HG03521 (cell line): ENCODE measurements at regions not wholly inside any gene's neighbourhood (a gene's known extent, or its start where the extent isn't known, plus 50 kb on each side); places are given as distances from the start of the nearest gene placed in this dataset.

Source experiments
- ATAC-seq: cut with Tn5 transposase; IDR thresholded peaks from one replicate; pipeline ENCODE4 v1.9.1; 2021; ENCODE audit warnings: mild to moderate bottlenecking, moderate library complexity; ENCODE audit not compliant: unreplicated experiment

GRCh38 chr12:98053202-98053601, 462.2 kb upstream of the TMPO start:
- no peak for ATAC-seq

DNA sequence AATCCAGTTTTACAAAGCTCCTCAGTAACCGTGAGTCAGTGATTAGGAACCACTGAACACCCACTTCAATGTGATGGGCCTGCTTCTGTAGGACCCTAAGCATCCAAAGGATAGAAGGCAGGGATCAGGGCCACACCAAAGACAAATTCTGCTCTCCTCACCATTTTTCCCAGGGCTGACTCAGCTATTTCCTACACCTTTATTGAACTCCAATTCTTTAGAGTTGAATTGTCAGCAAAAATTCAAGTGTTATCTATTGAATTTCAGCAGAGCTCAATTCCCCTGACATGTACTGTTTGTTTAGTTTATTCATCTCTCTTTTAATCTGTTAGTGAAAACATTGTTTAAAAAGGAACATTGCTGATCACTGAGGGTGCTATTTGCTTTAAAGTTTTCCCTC, 457.7 kb upstream of the TMPO start:
- ATAC-seq: no peak

DNA sequence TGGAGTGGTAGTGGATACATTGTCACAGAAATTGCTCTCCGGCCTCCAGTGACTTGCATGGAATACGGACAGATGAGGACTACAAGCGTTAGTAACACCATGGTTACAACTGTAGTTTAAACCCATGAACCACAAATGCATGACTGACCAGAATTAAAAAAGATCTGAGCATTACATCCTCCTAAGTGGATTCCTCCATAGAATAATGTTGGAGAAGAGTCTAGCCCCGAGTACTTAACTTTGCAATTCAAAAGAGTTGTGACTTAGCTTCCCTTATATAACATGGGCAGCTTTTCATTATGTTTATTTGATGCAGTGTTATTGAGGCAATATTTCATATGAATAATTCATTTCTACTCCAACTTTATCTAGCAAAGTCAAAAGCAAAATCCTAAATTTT, 457.2 kb upstream of the TMPO start:
- no peak for ATAC-seq

GRCh38 chr12:98058838-98059237, 456.6 kb upstream of the TMPO start:
- ATAC-seq: no peak

GRCh38 chr12:98059659-98060343, 455.6 kb upstream of the TMPO start:
- no peak for ATAC-seq

DNA sequence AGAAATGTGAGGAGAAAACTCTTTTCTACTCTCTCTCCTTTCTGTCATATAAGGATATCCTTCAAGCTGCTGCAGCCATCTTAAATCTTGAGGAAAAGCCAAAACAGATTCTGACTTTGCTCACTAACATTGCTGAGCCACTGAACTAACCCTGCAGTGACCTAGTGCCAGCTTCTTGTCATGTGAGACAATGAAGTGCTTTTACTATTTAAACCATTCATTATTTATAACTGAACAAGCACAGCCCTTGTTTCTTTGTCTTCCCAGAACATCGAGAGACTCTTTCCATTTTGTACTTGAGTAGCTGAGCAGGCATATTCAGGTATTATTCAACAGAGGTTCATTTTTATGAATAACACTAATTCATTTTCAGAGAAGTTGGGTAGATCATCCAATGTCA, 455.0 kb upstream of the TMPO start:
- no peak for ATAC-seq

- no peak for ATAC-seq
Measured at GRCh38 chr12:98062464-98063245, 452.7 kb upstream of the TMPO start.

DNA sequence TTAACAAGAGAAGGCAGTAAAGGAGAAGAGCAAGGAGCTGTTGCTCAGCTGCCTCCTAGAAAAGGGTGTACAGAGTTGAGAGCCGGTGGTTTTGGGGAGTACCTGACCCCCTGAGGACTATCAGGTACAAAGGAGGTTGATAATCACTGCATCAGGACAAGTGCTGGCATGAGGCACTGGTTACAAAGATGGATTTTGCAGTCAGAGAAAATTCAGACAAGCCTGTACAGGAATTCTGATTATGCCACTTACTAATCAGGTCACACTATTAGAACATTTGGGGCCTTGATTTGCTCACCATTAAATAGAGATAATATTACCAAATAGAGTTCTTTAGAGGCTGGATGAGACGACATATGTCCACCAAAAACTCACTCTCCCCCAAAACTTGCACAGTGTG, 450.9 kb upstream of the TMPO start:
- ATAC-seq: no peak

DNA sequence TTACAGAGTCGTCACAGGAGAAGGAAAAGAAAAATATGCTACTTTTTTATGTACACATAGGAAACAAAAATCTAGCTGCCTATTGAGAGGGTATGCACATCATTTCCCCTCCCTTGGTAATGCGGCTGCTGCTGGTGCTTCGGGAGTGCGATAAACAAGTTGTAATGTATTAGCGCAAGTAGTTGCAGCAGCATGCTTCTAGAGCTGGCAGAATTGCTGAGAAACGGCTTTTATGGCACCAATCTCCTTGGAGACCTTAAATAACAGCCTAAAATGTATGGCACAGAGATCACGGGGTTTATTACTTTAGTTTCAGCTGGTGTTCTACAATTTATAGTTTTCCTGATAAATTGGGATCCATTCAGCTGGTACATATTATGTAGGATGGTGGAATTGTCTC, 447.6 kb upstream of the TMPO start:
- no peak for ATAC-seq

- no peak for ATAC-seq
Measured at GRCh38 chr12:98073610-98074009, 441.8 kb upstream of the TMPO start.

DNA sequence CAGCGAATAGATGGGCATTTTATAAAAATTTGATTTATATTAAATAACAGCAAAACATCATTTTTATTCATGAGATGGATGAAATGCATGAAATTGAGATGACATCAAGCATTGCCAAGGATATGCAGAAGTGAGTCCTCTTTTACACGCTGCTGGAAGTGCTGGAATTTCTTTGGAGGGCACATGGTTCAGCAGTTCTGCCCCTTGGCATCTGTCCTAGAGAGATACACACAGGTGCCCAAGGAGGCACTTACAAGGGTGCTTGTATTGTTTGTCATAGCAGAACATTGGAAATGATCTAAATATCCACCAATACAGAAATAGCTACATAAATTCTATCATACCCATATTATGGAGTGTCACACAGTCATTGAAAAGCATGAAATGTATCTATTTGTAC, 441.1 kb upstream of the TMPO start:
- no peak for ATAC-seq

- no peak for ATAC-seq
Measured at GRCh38 chr12:98084391-98084790, 431.0 kb upstream of the TMPO start.

- no peak for ATAC-seq
Measured at GRCh38 chr12:98085046-98085755, 430.2 kb upstream of the TMPO start.

- no peak for ATAC-seq
Measured at GRCh38 chr12:98090731-98091130, 424.7 kb upstream of the TMPO start.

GRCh38 chr12:98096436-98096835, 419.0 kb upstream of the TMPO start:
- ATAC-seq: no peak

- ATAC-seq: no peak
Measured at GRCh38 chr12:98106031-98106683, 409.2 kb upstream of the TMPO start.

- no peak for ATAC-seq
Measured at GRCh38 chr12:98109266-98109665, 406.1 kb upstream of the TMPO start.

GRCh38 chr12:98110536-98110935, 404.9 kb upstream of the TMPO start:
- no peak for ATAC-seq

DNA sequence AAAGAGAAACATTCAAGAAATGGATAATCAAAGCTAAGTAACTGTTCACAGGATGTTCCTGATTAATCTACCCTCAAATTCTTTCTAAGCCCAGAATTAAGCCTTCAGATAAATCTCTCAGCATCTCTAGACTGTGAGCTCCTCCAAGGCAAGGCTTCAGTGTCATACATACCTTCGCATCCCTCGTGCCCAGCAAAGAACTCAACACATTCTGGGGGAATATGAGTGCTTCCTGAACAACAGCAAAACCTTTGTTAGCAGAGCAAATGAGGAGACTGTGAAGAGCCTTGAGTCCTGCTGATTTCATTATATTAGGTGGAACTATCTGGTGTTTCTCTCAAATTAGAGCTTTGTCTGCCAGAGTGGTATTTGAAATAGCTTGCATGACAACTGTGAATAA, 401.8 kb upstream of the TMPO start:
- ATAC-seq: no peak

- ATAC-seq: no peak
Measured at GRCh38 chr12:98121963-98122362, 393.4 kb upstream of the TMPO start.

- no peak for ATAC-seq
Measured at GRCh38 chr12:98123021-98123461, 392.3 kb upstream of the TMPO start.
